ENCODE measurements at regions not wholly inside any gene's neighbourhood (a gene's known extent, or its start where the extent isn't known, plus 50 kb on each side); places are given as distances from the start of the nearest gene placed in this dataset.
"Not testable (repeated sequence)": the region's sequence is repeated elsewhere in the genome, so short reads cannot be mapped to it uniquely, and the experiment has no call there.

- not testable (repeated sequence) for H3K4me2 ChIP-seq; DNase-seq (ENCODE audit: low spot score); H3K27me3 ChIP-seq; H3K27me3 Mint-ChIP-seq (ENCODE audit: insufficient read depth, low read depth); H4K20me1 ChIP-seq (ENCODE audit: low read depth); H3K27ac Mint-ChIP-seq; H3K4me3 Mint-ChIP-seq; H3K4me3 ChIP-seq; H3K36me3 Mint-ChIP-seq; H3K79me2 ChIP-seq (ENCODE audit: low read depth); H3K4me1 ChIP-seq; H3K9ac ChIP-seq; H3K9me3 ChIP-seq (ENCODE audit: low read depth); H3F3A ChIP-seq (ENCODE audit: low read depth); H2AFZ ChIP-seq (replicated peaks); H3K27ac ChIP-seq; H3K36me3 ChIP-seq; H3K9me3 Mint-ChIP-seq; H3K4me1 Mint-ChIP-seq
These were observed 207.5 kb upstream of the IRF2BP2 start for GRCh38 chr1:234817313-234818039.

GRCh38 chr1:234816864-234817263, 206.9 kb upstream of the IRF2BP2 start:
- not testable (repeated sequence) for H3K36me3 Mint-ChIP-seq; H3K36me3 ChIP-seq; DNase-seq (ENCODE audit: low spot score); H3K4me3 Mint-ChIP-seq; H2AFZ ChIP-seq (replicated peaks); H3K27me3 ChIP-seq; H3F3A ChIP-seq (ENCODE audit: low read depth); H3K4me2 ChIP-seq; H3K9ac ChIP-seq; H3K79me2 ChIP-seq (ENCODE audit: low read depth); H3K4me3 ChIP-seq; H3K4me1 ChIP-seq; H3K9me3 Mint-ChIP-seq; H3K4me1 Mint-ChIP-seq; H4K20me1 ChIP-seq (ENCODE audit: low read depth); H3K9me3 ChIP-seq (ENCODE audit: low read depth); H3K27ac ChIP-seq; H3K27ac Mint-ChIP-seq; H3K27me3 Mint-ChIP-seq (ENCODE audit: insufficient read depth, low read depth)

- not testable (repeated sequence) for H3K27me3 ChIP-seq; H3K4me1 Mint-ChIP-seq; H4K20me1 ChIP-seq (ENCODE audit: low read depth); H3K79me2 ChIP-seq (ENCODE audit: low read depth); H3K9ac ChIP-seq; H3K36me3 Mint-ChIP-seq; H3K4me1 ChIP-seq; H3F3A ChIP-seq (ENCODE audit: low read depth); DNase-seq (ENCODE audit: low spot score); H3K27ac Mint-ChIP-seq; H2AFZ ChIP-seq (replicated peaks); H3K9me3 Mint-ChIP-seq; H3K9me3 ChIP-seq (ENCODE audit: low read depth); H3K27ac ChIP-seq; H3K36me3 ChIP-seq; H3K4me3 Mint-ChIP-seq; H3K4me3 ChIP-seq; H3K4me2 ChIP-seq; H3K27me3 Mint-ChIP-seq (ENCODE audit: insufficient read depth, low read depth)
These were observed 206.3 kb upstream of the IRF2BP2 start for GRCh38 chr1:234816186-234816851.

GRCh38 chr1:234815295-234815815, 205.4 kb upstream of the IRF2BP2 start:
- DNase-seq (ENCODE audit: low spot score); H3K9ac ChIP-seq; H3K27me3 ChIP-seq; H2AFZ ChIP-seq (replicated peaks); H3K4me3 ChIP-seq; H3F3A ChIP-seq (ENCODE audit: low read depth); H3K9me3 Mint-ChIP-seq; H3K4me2 ChIP-seq; H3K9me3 ChIP-seq (ENCODE audit: low read depth); H3K27me3 Mint-ChIP-seq (ENCODE audit: insufficient read depth, low read depth); H3K27ac ChIP-seq; H3K79me2 ChIP-seq (ENCODE audit: low read depth); H3K36me3 Mint-ChIP-seq; H3K4me3 Mint-ChIP-seq; H4K20me1 ChIP-seq (ENCODE audit: low read depth); H3K4me1 ChIP-seq; H3K4me1 Mint-ChIP-seq; H3K27ac Mint-ChIP-seq; H3K36me3 ChIP-seq: not testable (repeated sequence)

- H3F3A ChIP-seq (ENCODE audit: low read depth); H3K4me3 ChIP-seq; H3K9me3 ChIP-seq (ENCODE audit: low read depth); H3K4me3 Mint-ChIP-seq; H3K9me3 Mint-ChIP-seq; H3K4me2 ChIP-seq; H4K20me1 ChIP-seq (ENCODE audit: low read depth); H3K9ac ChIP-seq; H3K27me3 ChIP-seq; H3K27me3 Mint-ChIP-seq (ENCODE audit: insufficient read depth, low read depth); H3K36me3 Mint-ChIP-seq; H3K27ac Mint-ChIP-seq; H3K27ac ChIP-seq; H2AFZ ChIP-seq (replicated peaks); H3K79me2 ChIP-seq (ENCODE audit: low read depth); H3K36me3 ChIP-seq; H3K4me1 Mint-ChIP-seq; DNase-seq (ENCODE audit: low spot score); H3K4me1 ChIP-seq: not testable (repeated sequence)
These were observed 204.3 kb upstream of the IRF2BP2 start for GRCh38 chr1:234814235-234814634.

GRCh38 chr1:234811824-234812223, 201.8 kb upstream of the IRF2BP2 start:
- not testable (repeated sequence) for H3K79me2 ChIP-seq (ENCODE audit: low read depth); H3K4me1 Mint-ChIP-seq; H3K9me3 ChIP-seq (ENCODE audit: low read depth); H2AFZ ChIP-seq (replicated peaks); H3K36me3 ChIP-seq; H3K27me3 ChIP-seq; DNase-seq (ENCODE audit: low spot score); H3K9me3 Mint-ChIP-seq; H3K4me3 ChIP-seq; H3F3A ChIP-seq (ENCODE audit: low read depth); H3K4me3 Mint-ChIP-seq; H3K27ac Mint-ChIP-seq; H3K27ac ChIP-seq; H3K9ac ChIP-seq; H3K36me3 Mint-ChIP-seq; H3K4me2 ChIP-seq; H3K27me3 Mint-ChIP-seq (ENCODE audit: insufficient read depth, low read depth); H4K20me1 ChIP-seq (ENCODE audit: low read depth); H3K4me1 ChIP-seq

- H3K27me3 ChIP-seq; H3K9ac ChIP-seq; DNase-seq (ENCODE audit: low spot score); H3K9me3 Mint-ChIP-seq; H3K4me3 Mint-ChIP-seq; H3K27me3 Mint-ChIP-seq (ENCODE audit: insufficient read depth, low read depth); H3K9me3 ChIP-seq (ENCODE audit: low read depth); H3K4me2 ChIP-seq; H3K36me3 ChIP-seq; H3K4me1 ChIP-seq; H3K27ac ChIP-seq; H3K27ac Mint-ChIP-seq; H2AFZ ChIP-seq (replicated peaks); H3K36me3 Mint-ChIP-seq; H4K20me1 ChIP-seq (ENCODE audit: low read depth); H3F3A ChIP-seq (ENCODE audit: low read depth); H3K4me1 Mint-ChIP-seq; H3K4me3 ChIP-seq; H3K79me2 ChIP-seq (ENCODE audit: low read depth): not testable (repeated sequence)
These were observed 200.7 kb upstream of the IRF2BP2 start for GRCh38 chr1:234810726-234811125.

- H3K9me3 Mint-ChIP-seq; H3K36me3 Mint-ChIP-seq; H3F3A ChIP-seq (ENCODE audit: low read depth); H3K27ac Mint-ChIP-seq; H3K9me3 ChIP-seq (ENCODE audit: low read depth); H3K4me1 Mint-ChIP-seq; H4K20me1 ChIP-seq (ENCODE audit: low read depth); H3K36me3 ChIP-seq; H3K4me3 Mint-ChIP-seq; H3K27me3 ChIP-seq; H3K4me2 ChIP-seq; H2AFZ ChIP-seq (replicated peaks); H3K4me3 ChIP-seq; H3K4me1 ChIP-seq; H3K79me2 ChIP-seq (ENCODE audit: low read depth); H3K9ac ChIP-seq; H3K27ac ChIP-seq; H3K27me3 Mint-ChIP-seq (ENCODE audit: insufficient read depth, low read depth); DNase-seq (ENCODE audit: low spot score): not testable (repeated sequence)
These were observed 199.9 kb upstream of the IRF2BP2 start for GRCh38 chr1:234809854-234810245.

Data from neural progenitor cell (in vitro differentiated cells).